GM18507 (cell line): ENCODE measurements at regions not wholly inside any gene's neighbourhood (a gene's known extent, or its start where the extent isn't known, plus 50 kb on each side); places are given as distances from the start of the nearest gene placed in this dataset.

Experiments used
- DNase-seq: peaks from one replicate; pipeline ENCODE4 v3.0.0; 2011; ENCODE audit warnings: low read depth; ENCODE audit not compliant: insufficient read length; ENCODE audit errors: extremely low spot score
- FAIRE-seq: peaks from 2 replicates; lab custom pipeline; 2011; peaks lifted over from hg19 to GRCh38; lab: Jason Lieb, UNC

DNA sequence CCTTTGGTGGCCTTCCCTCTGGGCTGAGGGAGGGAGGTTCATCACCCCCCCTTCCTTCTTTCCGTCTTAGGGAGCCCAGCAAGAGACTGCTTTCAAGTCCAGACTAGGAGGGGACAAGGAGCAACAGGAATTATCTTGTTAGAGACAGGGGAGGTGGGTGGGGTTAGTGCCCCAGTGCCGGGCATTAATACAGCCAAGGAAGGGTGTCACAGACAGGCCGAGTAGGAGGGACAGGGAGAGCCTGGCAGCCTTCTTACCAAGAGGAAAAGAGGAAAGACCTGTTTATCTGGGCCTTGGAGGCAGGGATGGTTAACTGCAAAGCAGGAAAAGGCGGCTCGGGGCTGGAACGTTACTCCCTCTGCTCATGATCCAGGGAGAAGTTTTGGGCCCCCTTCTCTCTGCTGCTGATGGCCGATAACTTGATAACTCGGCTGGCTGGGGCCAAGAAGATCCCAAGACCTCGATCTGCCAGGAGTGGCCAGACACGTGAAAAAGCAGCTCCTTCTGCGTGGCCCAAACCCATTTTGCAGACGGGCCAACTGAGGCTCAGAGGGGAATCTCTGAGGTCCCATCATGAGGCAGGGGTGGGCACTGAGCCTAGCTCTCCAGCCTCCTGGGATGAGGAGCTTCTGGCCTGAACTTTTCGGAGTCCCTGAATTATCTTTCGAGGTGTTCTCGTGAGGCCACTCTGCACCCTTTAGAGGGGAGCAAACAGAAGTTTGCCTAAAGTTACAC lies 79.3 kb downstream of the PTPRS start:
- no peak for DNase-seq
- FAIRE-seq, result no peak

DNA sequence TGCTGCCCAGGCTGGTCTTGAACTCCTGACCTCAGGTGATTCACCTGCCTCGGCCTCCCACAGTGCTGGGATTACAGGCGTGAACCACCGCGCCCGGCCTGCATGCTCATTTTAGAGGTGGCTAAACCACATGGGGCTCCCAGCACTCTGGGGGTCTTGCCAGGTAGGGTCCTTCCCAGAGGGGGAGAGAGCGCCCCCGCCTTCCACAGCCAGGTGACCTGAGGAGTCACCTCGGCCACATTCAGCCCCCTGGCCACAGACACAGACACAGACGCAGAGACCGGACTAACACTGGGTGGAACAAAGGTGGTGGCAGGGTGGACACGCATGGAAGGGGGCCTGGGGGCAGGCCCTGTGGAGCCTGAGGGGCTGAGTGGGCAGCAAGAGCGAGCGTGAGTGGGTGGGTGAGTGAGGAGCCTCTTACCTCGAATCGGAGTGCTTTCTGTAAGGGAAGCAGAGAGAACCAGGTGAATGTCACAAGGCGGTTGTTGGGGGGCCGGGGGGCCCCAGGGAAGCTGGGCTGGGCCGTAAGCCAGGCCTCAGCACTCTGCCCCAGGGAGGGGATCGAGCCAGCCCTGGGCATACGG lies 80.1 kb downstream of the PTPRS start:
- no peak for FAIRE-seq
- no peak for DNase-seq

DNA sequence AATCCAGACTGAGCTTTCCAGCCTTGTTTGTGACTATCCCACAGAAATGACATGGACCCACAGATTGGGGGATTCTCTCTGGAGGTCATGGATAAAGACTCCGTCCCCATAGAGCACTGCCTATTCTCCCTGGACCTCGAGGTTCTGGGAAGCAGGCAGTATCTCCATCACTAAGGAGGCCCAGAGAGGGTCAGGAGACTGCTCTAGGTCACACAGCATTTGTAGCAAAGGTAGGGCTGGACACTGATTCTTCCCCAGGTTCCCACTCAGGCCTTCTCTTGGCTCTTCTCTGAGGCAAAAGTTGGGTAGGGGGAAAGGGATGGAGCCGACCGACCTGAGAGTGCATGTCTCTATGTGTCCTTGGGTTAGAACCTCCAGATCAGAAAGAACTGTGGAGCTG lies 80.9 kb downstream of the PTPRS start:
- DNase-seq (no peak), FAIRE-seq (no peak)

DNA sequence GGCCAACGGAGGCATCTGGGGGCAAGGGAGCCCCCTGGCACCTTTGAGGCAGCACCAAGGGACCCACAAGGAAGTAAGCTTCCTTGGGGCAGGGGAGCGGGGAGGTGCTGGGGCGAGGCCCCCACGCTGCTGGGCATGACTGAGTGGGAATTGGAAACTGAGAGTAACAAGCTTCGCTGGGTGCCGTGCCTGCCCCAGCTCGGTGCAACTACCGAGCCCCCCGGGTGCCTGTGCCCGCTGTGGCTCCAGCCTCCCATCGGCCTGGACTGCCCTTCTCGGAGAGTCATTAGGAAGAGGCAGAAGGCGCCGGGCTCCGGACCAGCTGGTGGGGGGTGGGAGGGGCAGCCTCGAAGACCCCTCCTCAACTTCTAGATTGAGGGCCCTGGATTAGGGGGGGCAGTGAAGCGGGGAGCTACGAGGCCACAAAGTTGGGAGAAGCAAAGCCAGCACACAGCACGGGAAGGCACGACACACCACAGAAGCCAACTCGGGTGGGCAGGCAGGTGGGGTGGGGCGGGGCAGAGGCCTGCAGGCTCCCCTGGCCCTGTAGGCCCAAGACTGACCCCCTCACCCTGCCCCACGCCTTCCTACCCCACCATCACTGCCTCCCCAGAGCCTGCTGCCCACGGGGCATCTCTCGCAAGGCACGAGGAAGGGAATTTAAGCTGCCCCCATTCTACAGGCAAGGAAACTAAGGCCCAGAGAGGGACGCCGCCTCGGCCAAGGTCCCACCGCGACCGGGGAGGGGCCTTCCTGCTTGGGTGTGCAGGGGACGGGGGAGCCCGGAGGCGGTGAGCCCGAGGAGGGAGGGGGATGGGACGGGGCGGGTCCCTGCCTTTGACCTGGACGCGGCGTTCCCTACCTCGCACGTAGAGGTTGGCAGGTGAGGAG lies 83.2 kb downstream of the PTPRS start:
- FAIRE-seq, result no peak
- no peak for DNase-seq

DNA sequence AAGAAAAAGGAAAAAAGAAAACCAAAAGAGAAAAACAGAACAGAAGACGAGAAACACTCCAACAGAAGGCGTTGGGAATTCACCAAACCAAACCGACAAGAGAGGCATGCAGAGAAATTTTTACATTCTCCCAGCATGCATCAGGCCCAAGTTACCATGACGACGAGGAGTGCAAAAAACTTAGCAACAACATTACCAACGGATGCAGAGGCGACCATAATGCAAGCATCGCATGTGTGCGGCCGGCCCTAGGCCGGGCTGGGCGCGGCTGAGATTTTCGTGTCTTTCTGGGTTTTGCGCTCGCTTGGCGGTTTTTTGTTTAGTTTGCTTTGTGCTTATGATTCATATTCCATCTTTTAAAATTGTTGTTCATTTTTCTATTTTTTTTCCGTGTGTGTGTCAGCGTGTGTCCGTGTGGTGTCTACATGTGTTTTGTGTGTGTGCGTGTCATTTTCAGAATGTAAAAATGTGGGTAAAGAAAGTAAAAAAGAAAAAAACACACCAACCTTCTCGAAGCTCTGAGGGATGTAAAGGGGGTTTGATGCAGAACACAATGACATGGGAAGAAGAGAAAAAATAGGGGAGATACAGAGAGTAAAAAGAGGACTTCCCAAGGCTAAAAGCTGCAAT lies 84.9 kb downstream of the PTPRS start:
- no peak for FAIRE-seq
- no peak for DNase-seq

DNA sequence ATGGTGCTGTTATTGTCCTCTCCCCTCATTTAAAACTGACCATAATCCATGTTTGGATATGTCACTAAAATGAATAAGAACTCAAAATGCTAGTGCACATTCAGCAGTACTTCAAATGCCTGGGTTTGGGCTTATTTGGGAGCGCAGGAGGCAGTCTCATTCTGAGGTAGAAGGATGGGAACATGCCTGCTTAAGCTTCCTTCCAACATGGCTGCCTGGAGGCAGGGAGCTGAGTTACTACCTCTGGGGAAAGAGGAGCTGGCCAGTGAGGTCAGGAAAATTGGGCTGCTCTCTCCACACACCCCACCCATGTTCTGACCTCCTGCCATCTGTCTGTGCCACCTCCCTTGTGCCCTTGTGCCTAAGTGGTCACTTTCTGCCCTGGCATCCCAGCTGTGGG lies 85.7 kb downstream of the PTPRS start:
- no peak for DNase-seq
- no peak for FAIRE-seq

DNA sequence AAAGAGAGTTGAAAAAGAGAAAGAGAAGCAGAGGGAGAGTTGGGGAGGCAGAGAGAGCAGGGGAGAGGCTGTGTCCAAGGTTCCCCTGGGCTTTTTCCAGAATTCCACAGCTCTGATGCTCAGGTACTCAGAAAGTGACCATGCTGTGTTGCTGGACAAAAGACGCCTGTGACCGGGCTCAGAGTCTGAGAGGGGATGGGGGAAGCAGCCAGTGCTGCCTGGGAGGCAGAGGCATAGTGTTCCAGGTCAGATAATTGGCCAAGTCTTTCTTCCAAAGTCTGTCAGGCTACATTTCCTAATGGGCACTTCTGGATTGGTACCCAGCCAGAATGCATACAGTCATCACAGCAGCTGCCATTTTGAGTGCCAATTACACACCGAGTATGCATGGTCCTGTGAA lies 86.1 kb downstream of the PTPRS start:
- DNase-seq (no peak), FAIRE-seq (no peak)

DNA sequence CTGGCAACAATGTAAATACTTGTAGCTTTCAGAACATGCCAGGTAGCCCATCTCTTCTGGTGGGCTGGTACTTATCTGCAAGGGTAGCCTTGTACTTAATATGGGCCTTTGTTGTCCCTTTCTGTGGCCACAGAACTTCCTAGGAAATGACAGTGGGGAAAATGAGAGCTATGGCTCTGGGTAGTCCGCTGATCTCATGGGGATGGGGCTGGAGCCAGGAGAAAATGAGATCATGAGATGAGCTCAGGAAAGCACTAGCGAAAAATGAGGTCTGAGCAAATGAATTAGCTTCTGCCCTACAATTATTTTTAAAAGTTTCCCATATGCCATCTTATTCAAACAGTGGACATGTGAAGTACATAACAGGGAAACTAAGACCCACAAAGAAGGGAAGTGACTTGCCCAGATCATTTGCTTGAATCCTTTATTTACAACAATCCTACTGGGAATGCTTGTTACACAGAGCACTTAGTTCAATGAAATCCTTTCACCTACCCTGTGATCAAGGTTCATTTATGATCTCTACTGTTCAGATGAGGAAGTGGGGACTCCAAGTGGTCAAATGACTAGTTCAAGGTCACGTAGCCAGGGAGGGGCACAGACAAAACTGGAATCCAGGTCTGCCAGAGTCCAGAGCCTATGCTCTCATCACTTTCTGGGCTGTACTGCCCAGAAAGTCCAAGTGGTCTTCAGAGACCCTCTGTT lies 87.1 kb downstream of the PTPRS start:
- no peak for DNase-seq

DNA sequence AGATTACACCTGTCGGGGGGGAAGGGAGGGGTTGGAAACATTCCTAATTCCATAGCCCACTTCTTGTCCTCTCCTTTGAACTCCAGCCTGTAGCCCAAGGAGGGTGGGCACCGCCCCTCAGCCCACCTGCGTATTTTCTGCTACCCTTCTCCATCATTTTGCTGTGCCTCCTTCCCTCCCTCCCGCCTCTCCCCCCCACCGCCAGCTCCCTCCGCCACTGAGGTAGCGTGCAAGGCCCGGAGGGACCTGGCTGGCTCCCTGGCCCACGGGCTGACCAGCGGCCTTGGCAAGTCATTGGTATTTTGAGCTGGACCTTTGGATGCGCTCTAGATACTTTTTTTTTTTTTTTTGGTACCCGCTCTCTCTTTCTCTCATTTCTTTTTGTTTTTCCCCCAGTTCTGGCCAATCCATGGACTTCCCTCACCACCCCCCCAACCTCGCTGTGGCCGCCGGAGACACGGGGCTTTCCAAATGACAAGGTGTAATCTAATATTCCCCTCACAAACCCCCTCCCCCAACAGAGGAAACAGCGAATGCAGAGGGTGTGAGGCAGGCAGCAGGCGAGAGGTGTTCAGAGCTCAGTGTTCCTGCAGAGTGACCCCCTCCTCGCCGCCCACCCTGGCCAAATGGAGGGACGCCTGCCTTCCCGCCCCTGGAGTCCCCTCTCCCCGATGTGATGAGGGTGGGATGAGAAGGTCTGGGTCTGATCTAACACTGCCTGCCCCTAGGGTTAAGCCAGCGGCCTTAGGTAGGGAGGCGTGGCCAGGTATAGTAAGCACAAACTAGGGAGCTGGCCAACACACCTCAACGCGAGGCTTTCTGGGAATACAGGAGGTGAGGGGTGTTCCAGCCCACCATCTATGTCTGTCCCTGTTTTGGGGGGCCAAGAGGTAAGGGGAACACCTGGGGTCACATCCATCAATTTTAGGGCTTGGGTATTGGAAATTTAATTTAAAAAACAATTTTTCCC lies 89.2 kb downstream of the PTPRS start:
- DNase-seq (no peak), FAIRE-seq (no peak)

More for the DNA sequence above, 87.1 kb downstream of the PTPRS start:
- FAIRE-seq, result no peak

DNA sequence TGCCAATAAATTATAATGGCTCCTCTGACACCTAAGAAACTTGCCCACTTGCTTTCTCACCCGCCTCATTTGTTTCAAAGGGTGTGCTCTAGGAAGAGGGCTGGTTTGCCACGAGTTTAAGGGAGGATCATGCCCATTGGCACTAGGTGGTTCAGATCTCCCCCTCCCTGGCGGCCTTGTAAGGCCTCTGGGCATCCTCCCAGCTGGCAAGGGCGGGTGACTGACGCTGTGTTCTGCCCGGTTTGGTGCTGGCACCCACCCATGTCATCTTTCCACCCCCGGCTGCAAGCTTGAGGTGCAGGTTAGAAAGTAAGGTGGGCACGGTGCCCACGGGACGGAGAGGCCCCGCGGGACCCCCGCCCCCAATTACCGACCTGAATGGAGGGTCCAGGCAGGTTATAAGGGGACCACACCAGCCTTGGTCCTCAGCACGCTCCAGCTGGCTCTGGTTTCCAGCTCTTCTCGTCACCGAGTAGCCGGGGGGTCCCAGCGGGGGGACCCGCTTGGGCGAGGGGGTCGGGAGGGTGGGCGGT lies 90.4 kb downstream of the PTPRS start:
- no peak for DNase-seq
- FAIRE-seq, result no peak

DNA sequence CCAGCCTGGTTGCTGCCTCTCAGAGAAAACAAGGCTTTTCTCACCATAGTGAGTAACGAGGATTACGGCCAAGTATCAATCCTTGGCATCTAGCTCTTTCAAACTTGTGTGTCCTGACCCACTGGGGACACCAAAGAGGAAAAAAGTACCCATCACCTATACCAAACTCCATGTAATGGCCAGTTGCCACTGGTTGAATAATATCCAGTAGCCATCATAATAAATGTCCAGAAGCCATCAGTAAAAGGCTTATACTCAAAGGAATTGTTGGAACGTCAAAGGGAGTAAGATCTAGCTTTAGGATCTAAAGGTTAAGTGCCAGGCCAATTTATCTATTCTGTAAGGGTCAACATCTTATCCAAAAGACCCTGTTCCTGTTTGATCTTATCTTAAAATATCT lies 91.1 kb downstream of the PTPRS start:
- DNase-seq, result no peak
- FAIRE-seq, result no peak

DNA sequence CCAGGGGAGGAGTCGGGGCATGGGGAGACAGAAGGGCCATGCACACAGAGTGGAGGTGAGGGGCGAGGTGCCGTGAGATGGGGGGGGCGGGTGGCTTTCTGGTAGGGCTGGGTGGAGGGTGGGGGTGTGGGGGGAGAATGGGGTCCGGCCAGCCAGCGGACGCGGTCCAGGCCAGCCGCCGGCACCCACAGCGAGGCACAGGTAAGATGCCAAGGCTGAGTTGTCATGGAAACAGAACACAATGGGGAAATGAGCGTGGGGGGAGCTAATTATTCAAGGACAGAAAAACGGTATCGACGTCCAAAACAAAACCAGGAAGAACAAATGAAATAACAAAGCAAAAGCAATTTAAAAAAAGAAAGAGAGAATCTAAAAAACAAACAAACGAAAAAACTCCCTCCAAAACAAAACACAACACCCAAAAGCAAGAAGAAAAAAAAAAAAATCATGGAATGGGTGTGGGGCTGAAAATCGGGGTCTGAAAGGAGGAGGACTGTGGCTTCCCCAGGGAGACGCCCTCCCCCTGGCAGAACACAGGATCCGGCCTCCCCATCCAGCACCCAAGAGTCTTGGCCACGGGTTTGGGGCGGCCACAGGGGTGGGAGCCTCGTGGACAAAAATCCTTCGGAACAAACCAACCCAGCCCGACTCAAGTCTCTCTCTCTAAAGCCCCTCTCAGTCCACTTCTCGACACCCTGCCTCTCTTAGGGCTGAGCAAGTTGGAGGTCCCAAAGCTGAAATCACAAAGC lies 92.5 kb downstream of the PTPRS start:
- FAIRE-seq (no peak), DNase-seq (no peak)

DNA sequence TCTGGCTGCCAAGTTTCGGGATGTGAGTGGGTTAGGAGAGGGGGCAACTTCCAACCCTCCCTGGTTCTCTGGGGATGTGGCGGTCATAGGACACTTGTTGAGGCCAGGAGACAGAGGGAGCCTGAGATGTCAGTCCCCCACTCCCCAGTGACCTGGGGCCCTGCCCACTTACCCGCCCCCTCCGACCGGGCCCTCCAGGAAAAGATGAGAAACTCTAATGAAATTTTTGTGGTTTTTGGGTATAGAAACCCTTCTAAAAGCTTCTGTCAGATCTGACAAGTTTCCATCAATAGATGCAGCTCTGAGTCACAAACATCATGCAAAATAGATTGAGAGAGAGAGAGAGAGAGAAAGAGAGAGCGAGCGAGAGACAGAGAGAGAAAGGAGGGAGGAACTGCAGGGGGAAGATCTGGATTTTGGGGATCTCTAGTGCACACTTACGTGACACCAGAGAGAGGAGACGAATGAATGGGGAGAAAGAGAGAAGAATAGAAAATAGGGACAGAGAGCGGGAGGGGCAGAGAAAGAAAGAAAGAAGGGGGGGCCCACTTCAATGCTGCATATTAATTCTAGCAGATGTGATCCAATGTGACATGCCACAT lies 94.0 kb downstream of the PTPRS start:
- DNase-seq (no peak), FAIRE-seq (no peak)

DNA sequence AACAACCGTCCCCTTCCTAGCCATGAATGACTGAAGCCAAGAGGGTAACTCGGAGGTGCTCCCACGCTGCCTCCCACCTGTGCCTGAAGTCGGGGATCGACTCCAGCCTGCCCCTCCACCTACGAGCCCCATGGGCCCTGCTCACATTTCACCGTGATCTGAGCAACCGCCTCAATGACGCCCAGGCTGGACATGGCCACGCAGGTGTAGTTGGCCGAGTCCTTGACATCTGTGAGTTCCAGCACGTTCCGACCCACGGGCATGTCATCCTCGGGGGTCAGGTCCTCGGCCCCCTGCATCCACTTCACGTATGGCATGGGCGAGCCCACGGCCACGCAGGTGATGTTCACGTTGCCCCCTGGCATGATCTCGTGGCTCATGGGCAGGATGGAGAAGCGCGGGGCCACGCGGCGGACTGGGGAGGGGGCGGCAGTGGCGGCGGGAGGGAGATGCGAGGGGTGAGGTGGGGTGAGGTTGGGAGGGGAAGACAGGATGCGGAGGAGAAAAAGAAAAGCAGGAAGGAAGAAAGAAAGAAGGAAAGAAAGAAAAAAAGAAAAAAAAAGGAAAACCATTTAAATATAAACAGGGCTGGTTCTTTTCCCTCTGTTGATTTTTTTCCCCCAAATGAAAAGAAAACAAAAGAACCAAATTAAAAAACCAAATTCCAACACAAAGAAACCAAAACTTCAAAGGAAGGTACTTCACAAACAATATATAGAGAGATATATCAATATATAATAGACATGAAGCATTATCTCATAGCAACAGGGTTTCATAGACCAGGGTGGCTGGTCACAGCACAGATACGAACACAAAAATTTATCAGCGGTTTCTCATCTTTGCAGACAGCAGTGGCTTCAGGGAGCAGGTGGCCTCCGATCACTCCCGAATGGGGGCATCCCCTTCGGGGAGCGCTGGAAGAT lies 94.7 kb downstream of the PTPRS start:
- FAIRE-seq (no peak), DNase-seq (no peak)

DNA sequence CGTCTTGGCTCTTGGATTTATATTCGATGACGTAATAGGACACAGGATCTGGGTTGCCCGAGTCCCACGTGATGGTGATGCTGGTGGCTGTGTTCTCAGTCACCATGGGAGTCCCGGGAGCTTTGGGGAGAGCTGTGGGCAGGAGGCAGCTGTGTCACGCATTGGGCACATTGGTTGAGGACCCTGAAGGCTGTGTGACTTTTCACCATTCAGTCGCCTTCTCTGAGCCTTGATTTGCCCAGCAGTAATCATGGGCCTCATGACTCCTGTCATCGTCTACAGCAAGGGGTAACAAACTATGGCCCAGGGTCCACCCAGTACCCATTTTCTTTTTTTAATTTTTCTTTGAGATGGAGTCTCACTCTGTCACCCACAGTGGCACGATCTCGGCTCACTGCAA lies 96.3 kb downstream of the PTPRS start:
- DNase-seq (no peak), FAIRE-seq (no peak)

DNA sequence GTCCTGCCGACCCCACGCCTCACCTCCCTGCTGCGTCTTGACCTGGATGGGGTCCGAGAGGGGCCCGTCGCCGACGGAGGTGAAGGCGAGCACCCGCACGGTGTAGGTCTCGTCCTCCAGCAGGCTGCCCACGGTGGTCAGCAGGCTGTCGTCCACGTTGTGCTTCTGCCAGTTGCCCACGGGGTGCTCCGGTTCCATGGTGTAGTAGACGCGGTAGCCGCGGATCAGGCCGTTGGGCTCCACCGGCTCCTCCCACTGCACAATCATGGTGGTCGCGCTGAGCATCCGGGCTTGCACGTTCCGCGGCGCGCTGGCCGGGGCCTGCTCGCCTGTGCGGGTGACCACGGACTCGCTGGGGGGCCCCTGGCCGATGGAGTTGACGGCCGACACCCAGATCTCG lies 96.7 kb downstream of the PTPRS start:
- FAIRE-seq, result no peak
- DNase-seq, result no peak
